GM06990 (cell line): ENCODE measurements at regions not wholly inside any gene's neighbourhood (a gene's known extent, or its start where the extent isn't known, plus 50 kb on each side); places are given as distances from the start of the nearest gene placed in this dataset.
"Not testable (repeated sequence)": the region's sequence is repeated elsewhere in the genome, so short reads cannot be mapped to it uniquely, and the experiment has no call there.

Experiments
- DNase-seq: peaks from one replicate; pipeline ENCODE4 v3.0.0-alpha.2; 2011; ENCODE audit not compliant: insufficient read length; ENCODE audit errors: extremely low read depth
- H3K27me3 ChIP-seq: replicated peaks from 2 replicates; pipeline ENCODE4 v1.6.0; 2011; ENCODE audit warnings: low read length; ENCODE audit not compliant: control insufficient read depth, insufficient read depth
- H3K36me3 ChIP-seq: 2 replicates; pipeline ENCODE4 v1.5.1; 2011; ENCODE audit warnings: low read length; ENCODE audit not compliant: control insufficient read depth, insufficient read depth
- H3K4me3 ChIP-seq: replicated peaks from 2 replicates; pipeline ENCODE4 v1.5.1; 2011; ENCODE audit warnings: low read depth, mild to moderate bottlenecking, control low read depth, low read length
- TF ChIP-seq, protein P1 (sequence below): IDR thresholded peaks from 2 replicates; pipeline ENCODE4 v1.5.1; 2011; ENCODE audit warnings: low read length, control low read depth, mild to moderate bottlenecking, inconsistent platforms; ENCODE audit not compliant: insufficient read depth, poor library complexity, severe bottlenecking

DNA sequence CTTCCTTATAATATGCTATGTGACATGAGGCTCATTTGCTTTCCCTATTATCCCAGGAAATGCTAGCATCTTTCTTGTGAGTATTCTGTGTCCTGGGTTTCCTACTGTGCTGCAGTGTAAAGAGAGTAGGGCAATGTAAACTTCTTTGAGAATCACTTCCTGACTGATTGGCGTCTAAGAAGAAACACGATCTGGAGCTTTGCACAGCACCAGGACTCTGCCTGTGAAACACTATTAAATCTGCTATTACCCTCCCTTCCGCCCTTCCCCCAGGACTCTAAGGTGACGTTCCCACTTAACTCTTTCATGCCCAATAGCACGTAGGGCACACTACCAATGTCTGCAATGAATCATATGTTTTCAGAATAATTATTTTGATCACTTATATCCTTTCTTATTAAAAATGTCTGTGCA is 607.3 kb upstream of the CITED2 start:
- TF ChIP-seq, protein P1, sequence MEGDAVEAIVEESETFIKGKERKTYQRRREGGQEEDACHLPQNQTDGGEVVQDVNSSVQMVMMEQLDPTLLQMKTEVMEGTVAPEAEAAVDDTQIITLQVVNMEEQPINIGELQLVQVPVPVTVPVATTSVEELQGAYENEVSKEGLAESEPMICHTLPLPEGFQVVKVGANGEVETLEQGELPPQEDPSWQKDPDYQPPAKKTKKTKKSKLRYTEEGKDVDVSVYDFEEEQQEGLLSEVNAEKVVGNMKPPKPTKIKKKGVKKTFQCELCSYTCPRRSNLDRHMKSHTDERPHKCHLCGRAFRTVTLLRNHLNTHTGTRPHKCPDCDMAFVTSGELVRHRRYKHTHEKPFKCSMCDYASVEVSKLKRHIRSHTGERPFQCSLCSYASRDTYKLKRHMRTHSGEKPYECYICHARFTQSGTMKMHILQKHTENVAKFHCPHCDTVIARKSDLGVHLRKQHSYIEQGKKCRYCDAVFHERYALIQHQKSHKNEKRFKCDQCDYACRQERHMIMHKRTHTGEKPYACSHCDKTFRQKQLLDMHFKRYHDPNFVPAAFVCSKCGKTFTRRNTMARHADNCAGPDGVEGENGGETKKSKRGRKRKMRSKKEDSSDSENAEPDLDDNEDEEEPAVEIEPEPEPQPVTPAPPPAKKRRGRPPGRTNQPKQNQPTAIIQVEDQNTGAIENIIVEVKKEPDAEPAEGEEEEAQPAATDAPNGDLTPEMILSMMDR = no peak
- H3K36me3 ChIP-seq = no peaks in the 10 kb centered on the region
- no peak overlapping the region for H3K4me3 ChIP-seq
- no peaks in the 10 kb centered on the region for H3K27me3 ChIP-seq
- DNase-seq = no peak

DNA sequence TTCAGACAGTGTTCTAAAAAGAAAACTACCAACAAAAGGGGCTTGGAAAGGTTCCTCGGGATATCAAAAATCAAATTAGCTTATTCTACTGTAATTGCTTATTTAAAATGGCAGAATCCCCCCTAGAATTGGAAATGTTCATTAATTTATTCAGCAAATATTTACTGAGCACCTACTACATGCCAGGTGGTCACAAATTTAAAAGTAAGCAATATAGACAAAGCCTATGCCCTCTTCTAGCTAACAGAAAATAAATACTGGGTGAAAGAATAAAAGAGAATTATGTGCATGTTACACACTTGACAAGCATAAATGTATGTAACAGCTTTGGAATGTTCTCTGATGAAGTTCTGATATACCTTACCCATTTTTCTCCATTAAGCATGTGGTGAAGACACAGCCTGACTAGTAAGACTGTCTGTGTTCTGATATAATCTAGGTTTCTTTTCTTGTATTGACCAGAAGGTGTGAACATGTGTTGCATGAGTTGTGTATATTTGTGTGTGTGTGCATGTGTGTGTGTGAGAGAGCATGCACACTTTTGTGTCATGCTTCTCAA is 606.7 kb upstream of the CITED2 start:
- TF ChIP-seq, protein P1 = no peak
- Histone ChIP-seq H3K4me3 (no peak overlapping the region), H3K36me3 (no peaks in the 10 kb centered on the region), H3K27me3 (no peaks in the 10 kb centered on the region)
- no peak for DNase-seq

DNA sequence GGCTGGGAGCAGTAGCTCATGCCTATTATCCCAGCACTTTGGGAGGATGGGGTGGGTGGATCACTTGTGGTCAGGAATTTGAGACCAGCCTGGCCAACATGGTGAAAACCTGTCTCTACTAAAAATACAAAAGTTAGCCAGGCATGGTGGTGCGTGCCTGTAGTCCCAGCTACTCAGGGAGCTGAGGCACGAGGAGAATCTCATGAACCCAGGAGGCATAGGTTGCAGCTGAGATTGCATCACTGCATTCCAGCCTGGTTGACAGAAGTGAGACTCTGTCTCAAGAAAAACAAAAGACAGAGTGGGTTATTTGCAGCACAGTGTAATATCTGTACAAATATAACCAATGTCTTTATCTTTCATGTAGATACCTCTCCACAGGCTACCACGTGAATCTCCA is 606.2 kb upstream of the CITED2 start:
- H3K27me3 ChIP-seq, H3K4me3 ChIP-seq, H3K36me3 ChIP-seq, DNase-seq: not testable (repeated sequence)

DNA sequence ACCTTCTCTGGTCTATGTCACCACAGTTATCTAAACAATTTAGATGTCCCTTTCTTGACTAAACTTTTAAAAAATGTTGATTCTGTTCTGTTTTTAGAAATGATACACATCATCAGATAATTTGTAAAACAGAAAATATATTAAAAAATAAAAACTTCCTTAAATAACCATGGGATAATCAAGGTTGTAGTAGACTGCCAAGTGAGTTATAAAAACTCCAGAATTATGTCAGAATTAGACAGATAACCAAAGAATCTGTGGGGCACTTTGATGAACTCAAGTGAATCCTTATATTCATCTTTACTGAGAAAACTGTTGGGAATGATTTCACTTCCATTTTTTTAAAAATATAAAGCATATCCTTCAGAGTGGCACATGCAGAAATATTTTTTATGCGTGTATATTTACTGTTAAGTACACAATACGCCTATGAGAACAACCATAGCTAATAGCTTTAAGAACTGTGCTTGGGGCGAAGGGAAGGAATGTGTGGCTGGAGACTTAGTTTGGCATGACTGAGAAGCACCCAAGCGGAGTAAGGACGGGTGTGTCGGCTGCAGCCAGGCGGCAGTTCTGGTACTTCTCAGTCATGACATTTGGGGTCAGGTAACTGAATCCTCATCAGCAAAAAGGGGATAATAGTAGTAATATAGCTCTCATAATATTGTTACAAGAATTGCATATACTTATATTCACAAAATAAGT is 604.7 kb upstream of the CITED2 start:
- TF ChIP-seq, protein P1 = no peak
- DNase-seq = no peak

DNA sequence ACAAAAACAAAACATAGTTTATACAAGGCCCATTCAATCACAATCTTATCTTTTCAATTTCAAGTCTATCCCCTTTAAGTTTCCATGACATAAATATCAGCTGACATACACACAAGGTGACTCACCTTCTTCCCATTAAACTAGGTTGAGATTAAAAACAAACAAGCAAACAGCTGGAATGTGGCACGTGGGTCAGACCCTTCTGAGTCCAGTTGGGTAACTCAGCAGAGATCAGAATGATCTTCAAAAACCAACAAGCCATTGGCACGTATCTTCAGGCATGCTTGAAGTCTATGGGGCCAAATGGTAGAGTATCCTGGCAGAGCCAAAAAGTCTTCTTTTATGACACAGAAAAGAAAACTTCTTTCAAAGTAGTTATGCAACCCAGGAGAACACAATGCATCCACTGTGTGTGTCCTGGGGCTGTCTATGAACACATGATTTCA is 603.5 kb upstream of the CITED2 start:
- no peaks in the 10 kb centered on the region for H3K36me3 ChIP-seq
- H3K27me3 ChIP-seq = no peaks in the 10 kb centered on the region
- DNase-seq = no peak
- TF ChIP-seq, protein P1 = no peak
- H3K4me3 ChIP-seq = no peak overlapping the region

More for the DNA sequence above, 604.7 kb upstream of the CITED2 start:
- no peak overlapping the region for H3K4me3 ChIP-seq
- no peaks in the 10 kb centered on the region for H3K27me3 ChIP-seq
- H3K36me3 ChIP-seq = no peaks in the 10 kb centered on the region

DNA sequence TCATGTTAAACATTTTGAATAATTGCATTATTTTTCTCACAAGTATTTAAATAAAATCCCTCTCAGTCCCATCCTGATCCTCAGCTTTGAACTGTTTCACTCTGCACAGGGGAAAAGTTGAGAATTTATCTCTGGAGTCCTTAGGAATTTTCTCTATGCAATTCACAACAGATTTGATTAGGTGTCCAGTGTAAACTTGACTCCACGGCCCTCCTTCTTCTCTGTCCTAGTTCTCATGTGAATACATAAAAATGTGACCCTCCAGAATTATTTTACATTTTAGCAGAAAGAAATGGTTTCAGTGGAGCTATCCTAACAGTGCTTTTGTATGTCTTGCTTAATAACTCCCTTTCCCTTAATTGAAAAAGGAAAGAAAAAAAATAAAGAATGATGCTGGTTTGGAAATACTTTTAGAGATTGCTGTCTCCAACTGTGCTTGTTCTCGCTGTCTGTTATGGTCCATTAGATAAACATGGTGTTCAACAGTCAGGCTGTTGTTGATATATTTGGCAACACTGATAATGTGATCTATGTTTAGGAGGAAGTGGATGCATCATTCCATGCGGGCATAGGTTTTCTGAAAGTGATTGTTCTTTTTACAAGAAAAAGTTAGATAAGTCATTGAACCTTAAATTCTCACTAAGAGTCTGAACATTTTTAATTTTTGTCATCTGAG is 599.4 kb upstream of the CITED2 start:
- TF ChIP-seq, protein P1 = no peak

More for the DNA sequence above, 599.4 kb upstream of the CITED2 start:
- no peak for DNase-seq
- Histone ChIP-seq H3K27me3 (no peaks in the 10 kb centered on the region), H3K4me3 (no peak overlapping the region), H3K36me3 (no peaks in the 10 kb centered on the region)
